DND-41 (cell line): ENCODE measurements at regions not wholly inside any gene's neighbourhood (a gene's known extent, or its start where the extent isn't known, plus 50 kb on each side); places are given as distances from the start of the nearest gene placed in this dataset.

ENCODE experiments used
- ATAC-seq: fragments of 200-7000 bp; cut with Tn5 transposase; 3 replicates; pipeline ENCODE4 v1.9.1; 2021; ENCODE audit warnings: low read depth; ENCODE audit not compliant: insufficient read depth
- DNase-seq: peaks from one replicate; pipeline ENCODE4 v3.0.0-alpha.2; 2020
- H2AFZ ChIP-seq: 2 replicates; pipeline ENCODE4 v1.6.0; 2012; ENCODE audit warnings: low read depth, low read length
- H3K27ac ChIP-seq: 2 replicates; pipeline ENCODE4 v1.5.1; 2012; ENCODE audit warnings: low read length, inconsistent platforms
- H3K27me3 ChIP-seq: fragments of 200-600 bp; sonication (generic); 2 replicates; pipeline ENCODE4 v1.6.0; 2012; ENCODE audit warnings: low read length, mild to moderate bottlenecking, inconsistent platforms; ENCODE audit not compliant: insufficient read depth, poor library complexity
- H3K36me3 ChIP-seq: 2 replicates; pipeline ENCODE4 v1.5.1; 2012; ENCODE audit warnings: low read length, inconsistent platforms; ENCODE audit not compliant: insufficient read depth
- H3K4me1 ChIP-seq: 2 replicates; pipeline ENCODE4 v1.5.1; 2012; ENCODE audit warnings: mild to moderate bottlenecking, low read length; ENCODE audit not compliant: insufficient read depth
- H3K4me2 ChIP-seq: 2 replicates; pipeline ENCODE4 v1.6.0; 2012; ENCODE audit warnings: mild to moderate bottlenecking, moderate library complexity, low read length, inconsistent platforms; ENCODE audit not compliant: insufficient read depth
- H3K4me3 ChIP-seq, 2 experiments: fragments of 200-600 bp in 1 of 2; shearing (Covaris generic) in 1 of 2; 2 replicates each; pipeline ENCODE4 v1.5.1; 2012 to 2016; ENCODE audit warnings: inconsistent platforms in 2 of 2, low read length in 2 of 2, mild to moderate bottlenecking in 2 of 2, low read depth in 1 of 2, moderate library complexity in 1 of 2
- H3K79me2 ChIP-seq: 2 replicates; pipeline ENCODE4 v1.6.0; 2012; ENCODE audit warnings: low read length, inconsistent platforms; ENCODE audit not compliant: insufficient read depth
- H3K9ac ChIP-seq: 2 replicates; pipeline ENCODE4 v1.6.0; 2012; ENCODE audit warnings: low read depth, mild to moderate bottlenecking, inconsistent platforms, low read length, moderate library complexity
- H3K9me3 ChIP-seq: 2 replicates; pipeline ENCODE4 v1.5.1; 2012; ENCODE audit warnings: low read length, moderate library complexity, mild to moderate bottlenecking, inconsistent platforms; ENCODE audit not compliant: insufficient read depth, severe bottlenecking
- H4K20me1 ChIP-seq: 2 replicates; pipeline ENCODE4 v1.6.0; 2012; ENCODE audit warnings: low read length; ENCODE audit not compliant: insufficient read depth
- EZH2 ChIP-seq: IDR thresholded peaks from 3 replicates; pipeline ENCODE4 v1.6.1; 2012; ENCODE audit warnings: borderline replicate concordance, low read depth, mild to moderate bottlenecking, moderate library complexity, low read length, inconsistent platforms; ENCODE audit not compliant: severe bottlenecking
- TF ChIP-seq, protein P1 (sequence below): IDR thresholded peaks from 2 replicates; pipeline ENCODE4 v1.5.1; 2012; ENCODE audit warnings: borderline replicate concordance, low read length, moderate library complexity, mild to moderate bottlenecking; ENCODE audit not compliant: poor library complexity, severe bottlenecking; ENCODE audit errors: extremely low read depth

- Histone ChIP-seq H2AFZ (no peak overlapping the region), H3K9me3 (no peaks in the 10 kb centered on the region), H3K4me1 (no peaks in the 10 kb centered on the region), H3K4me2 (no peak overlapping the region), H3K36me3 (no peaks in the 10 kb centered on the region), H3K4me3 (no peak overlapping the region), H3K27me3 (no peaks in the 10 kb centered on the region), H4K20me1 (no peaks in the 10 kb centered on the region), H3K9ac (no peak overlapping the region), H3K27ac (no peak overlapping the region), H3K79me2 (no peaks in the 10 kb centered on the region)
- TF ChIP-seq, protein P1, sequence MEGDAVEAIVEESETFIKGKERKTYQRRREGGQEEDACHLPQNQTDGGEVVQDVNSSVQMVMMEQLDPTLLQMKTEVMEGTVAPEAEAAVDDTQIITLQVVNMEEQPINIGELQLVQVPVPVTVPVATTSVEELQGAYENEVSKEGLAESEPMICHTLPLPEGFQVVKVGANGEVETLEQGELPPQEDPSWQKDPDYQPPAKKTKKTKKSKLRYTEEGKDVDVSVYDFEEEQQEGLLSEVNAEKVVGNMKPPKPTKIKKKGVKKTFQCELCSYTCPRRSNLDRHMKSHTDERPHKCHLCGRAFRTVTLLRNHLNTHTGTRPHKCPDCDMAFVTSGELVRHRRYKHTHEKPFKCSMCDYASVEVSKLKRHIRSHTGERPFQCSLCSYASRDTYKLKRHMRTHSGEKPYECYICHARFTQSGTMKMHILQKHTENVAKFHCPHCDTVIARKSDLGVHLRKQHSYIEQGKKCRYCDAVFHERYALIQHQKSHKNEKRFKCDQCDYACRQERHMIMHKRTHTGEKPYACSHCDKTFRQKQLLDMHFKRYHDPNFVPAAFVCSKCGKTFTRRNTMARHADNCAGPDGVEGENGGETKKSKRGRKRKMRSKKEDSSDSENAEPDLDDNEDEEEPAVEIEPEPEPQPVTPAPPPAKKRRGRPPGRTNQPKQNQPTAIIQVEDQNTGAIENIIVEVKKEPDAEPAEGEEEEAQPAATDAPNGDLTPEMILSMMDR: no peak
- no peak for TF ChIP-seq EZH2
- DNase-seq (no peak), ATAC-seq (no peak)
These were observed 144.2 kb upstream of the COL5A1 start for GRCh38 chr9:134497283-134497860.

- no peaks in the 10 kb centered on the region for H4K20me1 ChIP-seq
- H3K79me2 ChIP-seq: no peaks in the 10 kb centered on the region
- no peak for TF ChIP-seq EZH2
- TF ChIP-seq, protein P1: no peak
- no peak for DNase-seq
- no peaks in the 10 kb centered on the region for H3K27me3 ChIP-seq
- no peak overlapping the region for H3K9ac ChIP-seq
- no peak overlapping the region for H3K4me3 ChIP-seq
- no peaks in the 10 kb centered on the region for H3K4me1 ChIP-seq
- no peaks in the 10 kb centered on the region for H3K36me3 ChIP-seq
- no peak overlapping the region for H3K27ac ChIP-seq
- ATAC-seq: no peak
- no peak overlapping the region for H2AFZ ChIP-seq
- H3K9me3 ChIP-seq: no peaks in the 10 kb centered on the region
- H3K4me2 ChIP-seq: no peak overlapping the region
These were observed 142.8 kb upstream of the COL5A1 start for GRCh38 chr9:134498814-134499166.

GRCh38 chr9:134500931-134501760 is 140.5 kb upstream of the COL5A1 start:
- Histone ChIP-seq H3K4me3 (no peak overlapping the region), H3K4me2 (no peak overlapping the region), H3K27ac (no peak overlapping the region), H3K4me1 (no peaks in the 10 kb centered on the region), H4K20me1 (no peaks in the 10 kb centered on the region), H2AFZ (no peak overlapping the region), H3K79me2 (no peaks in the 10 kb centered on the region), H3K9ac (no peak overlapping the region), H3K27me3 (no peaks in the 10 kb centered on the region), H3K36me3 (no peaks in the 10 kb centered on the region), H3K9me3 (no peaks in the 10 kb centered on the region)
- no peak for TF ChIP-seq EZH2
- TF ChIP-seq, protein P1: no peak
- no peak for ATAC-seq
- DNase-seq: no peak
